Panc1 (cell line): ENCODE measurements at regions not wholly inside any gene's neighbourhood (a gene's known extent, or its start where the extent isn't known, plus 50 kb on each side); places are given as distances from the start of the nearest gene placed in this dataset.

ENCODE experiments used
- ATAC-seq: fragments of 200-7000 bp; cut with Tn5 transposase; 2 replicates; pipeline ENCODE4 v1.9.1; 2020; ENCODE audit warnings: mild to moderate bottlenecking, moderate library complexity
- BruUV-seq: library from RNA; stranded (reverse); fragments of 400-500 nt; replicated peaks from 2 replicates; lab custom pipeline; 2021; lab: Mats Ljungman, UMichigan
- CTCF ChIA-PET: fragments of 300-600 bp; sonication (Branson Sonifier 250); formaldehyde crosslinking; loops from one replicate; lab custom pipeline; 2022; ENCODE audit warnings: antibody characterized with exemption; lab: Charles Lee
- POLR2A ChIA-PET: fragments of 300-600 bp; sonication (Branson Sonifier 250); formaldehyde crosslinking; loops from one replicate; lab custom pipeline; 2022; ENCODE audit warnings: antibody characterized with exemption; lab: Charles Lee
- DNase-seq: peaks from one replicate; pipeline ENCODE4 v3.0.0-alpha.2; 2010; ENCODE audit warnings: low read depth, low spot score
- H3K27ac ChIP-seq: 2 replicates; pipeline ENCODE4 v1.5.1; 2011; ENCODE audit warnings: mild to moderate bottlenecking, low read length, inconsistent platforms
- H3K27me3 ChIP-seq: fragments of 200-500 bp; sonication (Bioruptor generic); 2 replicates; pipeline ENCODE4 v1.6.0; 2014; ENCODE audit warnings: low read length, inconsistent platforms; ENCODE audit not compliant: control insufficient read depth, insufficient read depth
- H3K36me3 ChIP-seq: fragments of 200-500 bp; sonication (Bioruptor generic); 2 replicates; pipeline ENCODE4 v1.5.1; 2014; ENCODE audit warnings: inconsistent platforms, mild to moderate bottlenecking, low read length, moderate library complexity; ENCODE audit not compliant: control insufficient read depth, insufficient read depth
- H3K4me1 ChIP-seq: 2 replicates; pipeline ENCODE4 v1.5.1; 2011; ENCODE audit warnings: inconsistent platforms, mild to moderate bottlenecking, low read length, moderate library complexity; ENCODE audit not compliant: control insufficient read depth, insufficient read depth
- H3K4me3 ChIP-seq, 2 experiments: 2 replicates each; pipeline ENCODE4 v1.5.1; 2011 to 2012; ENCODE audit warnings: low read depth in 2 of 2, low read length in 2 of 2, mild to moderate bottlenecking in 2 of 2, inconsistent platforms in 1 of 2, moderate library complexity in 1 of 2
- H3K9me3 ChIP-seq: fragments of 200-500 bp; sonication (Bioruptor generic); 2 replicates; pipeline ENCODE4 v1.5.1; 2014; ENCODE audit warnings: low read depth, mild to moderate bottlenecking, inconsistent platforms, low read length, moderate library complexity; ENCODE audit not compliant: control insufficient read depth, insufficient read depth
- CTCF ChIP-seq: fragments of 450-650 bp; IDR thresholded peaks from 2 replicates; pipeline ENCODE4 v1.5.1; 2017; ENCODE audit warnings: mild to moderate bottlenecking
- POLR2AphosphoS5 ChIP-seq: IDR thresholded peaks from 2 replicates; pipeline ENCODE4 v1.6.1; 2012; ENCODE audit warnings: mild to moderate bottlenecking, low read depth, low read length, moderate library complexity
- REST ChIP-seq, 2 experiments: IDR thresholded peaks; 2 replicates each; pipeline ENCODE4 v1.6.1; 2011 to 2012; ENCODE audit warnings: low read depth in 2 of 2, control low read depth in 1 of 2, low read length in 1 of 2, mild to moderate bottlenecking in 1 of 2, moderate library complexity in 1 of 2; ENCODE audit not compliant: insufficient read depth in 1 of 2
- SIN3A ChIP-seq: IDR thresholded peaks from 2 replicates; pipeline ENCODE4 v1.6.1; 2012; ENCODE audit warnings: low read depth, mild to moderate bottlenecking, low read length, moderate library complexity, borderline replicate concordance; ENCODE audit not compliant: insufficient read depth
- TCF7L2 ChIP-seq: IDR thresholded peaks from 2 replicates; pipeline ENCODE4 v1.6.1; 2011; ENCODE audit warnings: mild to moderate bottlenecking, low read depth, low read length, inconsistent platforms
- in situ Hi-C: cut with HindIII; loops from 2 replicates; pipeline ENCODE4 v1.10.0; 2016; ENCODE audit warnings: low sequenced_read_pairs, low pct_unique_long_range_greater_than_20kb
- intact Hi-C: fragments of 100-400 bp; cut with micrococcal nuclease; formaldehyde crosslinking; loops from one replicate; pipeline ENCODE4 v1.10.0; 2022; ENCODE audit not compliant: unreplicated experiment

GRCh38 chr2:188889187-188889586 is 85.0 kb upstream of the COL3A1 start:
- Histone ChIP-seq H3K4me1 (no peaks in the 10 kb centered on the region), H3K9me3 (peaks cover 8% of the 10 kb centered on the region; the same call in 1 of the 2 replicates), H3K27me3 (no peaks in the 10 kb centered on the region), H3K36me3 (no peaks in the 10 kb centered on the region), H3K27ac (no peak overlapping the region), H3K4me3 (no peak overlapping the region)
- no TSS peak for BruUV-seq
- in situ Hi-C loops (no loop called here), intact Hi-C loops (no loop called here)
- TF ChIP-seq TCF7L2 (no peak), SIN3A (no peak), CTCF (no peak), POLR2AphosphoS5 (no peak), REST (IDR thresholded peaks at IDR 0.05; ENCODE audit: insufficient read depth in 1 of 2, low read depth in 2 of 2, low read length in 1 of 2) (no peak)
- ChIA-PET CTCF (no interaction called here), POLR2A (no interaction called here)
- DNase-seq (no peak), ATAC-seq (no peak)

GRCh38 chr2:188890755-188891154 is 83.4 kb upstream of the COL3A1 start:
- Histone ChIP-seq H3K9me3 (peaks cover 8% of the 10 kb centered on the region; the same call in 1 of the 2 replicates), H3K36me3 (no peaks in the 10 kb centered on the region), H3K27me3 (no peaks in the 10 kb centered on the region), H3K4me3 (no peak overlapping the region), H3K4me1 (no peaks in the 10 kb centered on the region), H3K27ac (no peak overlapping the region)
- POLR2A ChIA-PET = no interaction called here
- intact Hi-C loops = no loop called here
- CTCF ChIA-PET = no interaction called here
- TF ChIP-seq SIN3A (no peak), CTCF (no peak), POLR2AphosphoS5 (no peak), REST (IDR thresholded peaks at IDR 0.05; ENCODE audit: insufficient read depth in 1 of 2, low read depth in 2 of 2, low read length in 1 of 2) (no peak), TCF7L2 (no peak)
- DNase-seq = no peak
- in situ Hi-C loops = no loop called here
- BruUV-seq = no TSS peak
- no peak for ATAC-seq
